Suprapubic skin (tissue), 4 donors: ENCODE measurements at regions not wholly inside any gene's neighbourhood (a gene's known extent, or its start where the extent isn't known, plus 50 kb on each side); places are given as distances from the start of the nearest gene placed in this dataset.

Source experiments
- CTCF ChIP-seq, 2 donors: fragments of 200-600 bp in 1 of 2; fragments of 450-650 bp in 1 of 2; sonication (generic) in 1 of 2; IDR thresholded peaks; one replicate each; pipeline ENCODE4 v1.5.1; 2016 to 2019; ENCODE audit warnings: antibody characterized with exemption in 2 of 2, mild to moderate bottlenecking in 1 of 2, moderate library complexity in 1 of 2
- EP300 ChIP-seq: sonication (generic); formaldehyde crosslinking; IDR thresholded peaks from one replicate; pipeline ENCODE4 v1.6.1; 2017; ENCODE audit warnings: antibody characterized with exemption
- POLR2A ChIP-seq, 2 donors: fragments of 450-650 bp; IDR thresholded peaks; one replicate each; pipeline ENCODE4 v1.6.1; 2017; ENCODE audit warnings: antibody characterized with exemption in 2 of 2, mild to moderate bottlenecking in 2 of 2, moderate library complexity in 2 of 2
- POLR2AphosphoS5 ChIP-seq, 3 donors: sonication (generic); formaldehyde crosslinking; IDR thresholded peaks; one replicate each; pipeline ENCODE4 v1.6.1; 2017; ENCODE audit warnings: antibody characterized with exemption in 3 of 3

GRCh38 chr3:102545276-102545675, 110.5 kb downstream of the ZPLD1 start:
- TF ChIP-seq CTCF (IDR thresholded peaks at IDR 0.05) (no peak), EP300 (no peak), POLR2A (IDR thresholded peaks at IDR 0.05) (no peak), POLR2AphosphoS5 (IDR thresholded peaks at IDR 0.05) (no peak)
